Neural cell (in vitro differentiated cells): ENCODE measurements at regions not wholly inside any gene's neighbourhood (a gene's known extent, or its start where the extent isn't known, plus 50 kb on each side); places are given as distances from the start of the nearest gene placed in this dataset.

Experiments used
- H2AFZ ChIP-seq: fragments of 200-600, 300-800 bp; sonication (generic), shearing (Covaris generic); 2 replicates; pipeline ENCODE4 v1.6.0; 2014; ENCODE audit warnings: low read depth, mild to moderate bottlenecking, antibody characterized with exemption, low read length, moderate library complexity
- H3F3A ChIP-seq: fragments of 200-600 bp; shearing (Covaris generic); 2 replicates; pipeline ENCODE4 v1.6.1; 2016; ENCODE audit warnings: mild to moderate bottlenecking, moderate library complexity, mixed read lengths, antibody characterized with exemption, low read length; ENCODE audit not compliant: insufficient read depth, poor library complexity, severe bottlenecking
- H3K27ac ChIP-seq: fragments of 200-600, 300-800 bp; sonication (generic), shearing (Covaris generic); 2 replicates; pipeline ENCODE4 v1.5.1; 2014; ENCODE audit warnings: mild to moderate bottlenecking, low read length, moderate library complexity
- H3K27me3 ChIP-seq: fragments of 300-800, 200-600 bp; sonication (generic), shearing (Covaris generic); 2 replicates; pipeline ENCODE4 v1.6.0; 2014; ENCODE audit warnings: mild to moderate bottlenecking, low read depth, low read length, moderate library complexity; ENCODE audit not compliant: insufficient read depth
- H3K36me3 ChIP-seq: fragments of 300-800, 200-600 bp; sonication (generic), shearing (Covaris generic); 2 replicates; pipeline ENCODE4 v1.5.1; 2014; ENCODE audit warnings: mild to moderate bottlenecking, antibody characterized with exemption, low read length, moderate library complexity; ENCODE audit not compliant: insufficient read depth
- H3K4me2 ChIP-seq: fragments of 300-800, 200-600 bp; sonication (generic), shearing (Covaris generic); 2 replicates; pipeline ENCODE4 v1.6.0; 2014; ENCODE audit warnings: mild to moderate bottlenecking, low read length
- H3K4me3 ChIP-seq: fragments of 300-800, 200-600 bp; sonication (generic), shearing (Covaris generic); 2 replicates; pipeline ENCODE4 v1.5.1; 2014; ENCODE audit warnings: mild to moderate bottlenecking, low read length, moderate library complexity
- H3K79me2 ChIP-seq: fragments of 200-600 bp; shearing (Covaris generic); replicated peaks from 2 replicates; pipeline ENCODE4 v1.6.0; 2014; ENCODE audit warnings: mild to moderate bottlenecking, low read length, moderate library complexity; ENCODE audit not compliant: insufficient read depth
- H3K9ac ChIP-seq: fragments of 300-800, 200-600 bp; sonication (generic), shearing (Covaris generic); 2 replicates; pipeline ENCODE4 v1.6.1; 2016; ENCODE audit warnings: mild to moderate bottlenecking, low read length, mixed read lengths
- H3K9me2 ChIP-seq: fragments of 200-600 bp; shearing (Covaris generic); 2 replicates; pipeline ENCODE4 v1.6.1; 2016; ENCODE audit warnings: mild to moderate bottlenecking, low read length, mixed read lengths; ENCODE audit not compliant: insufficient read depth
- H3K9me3 ChIP-seq: fragments of 200-600, 300-800 bp; sonication (generic), shearing (Covaris generic); 2 replicates; pipeline ENCODE4 v1.6.1; 2016; ENCODE audit warnings: mild to moderate bottlenecking, mixed run types, low read length, moderate library complexity, mixed read lengths
- H4K20me1 ChIP-seq: fragments of 200-600 bp; shearing (Covaris generic); 2 replicates; pipeline ENCODE4 v1.6.1; 2016; ENCODE audit warnings: mild to moderate bottlenecking, mixed run types; ENCODE audit not compliant: insufficient read depth
- CTCF ChIP-seq: fragments of 450-650 bp; IDR thresholded peaks from 2 replicates; pipeline ENCODE4 v1.5.1; 2014; ENCODE audit warnings: antibody characterized with exemption, mild to moderate bottlenecking, moderate library complexity; ENCODE audit not compliant: poor library complexity, severe bottlenecking
- EP300 ChIP-seq: fragments of 450-650 bp; conservative IDR thresholded peaks from 2 replicates; pipeline ENCODE4 v1.6.1; 2014; ENCODE audit warnings: antibody characterized with exemption, mild to moderate bottlenecking, moderate library complexity; ENCODE audit not compliant: poor library complexity, severe bottlenecking
- EZH2 ChIP-seq: fragments of 200-600, 300-800 bp; shearing (Covaris generic), sonication (generic); IDR thresholded peaks from 2 replicates; pipeline ENCODE4 v1.6.1; 2014; ENCODE audit warnings: antibody characterized with exemption, low read length, borderline replicate concordance, mild to moderate bottlenecking; ENCODE audit not compliant: insufficient read depth, poor library complexity, severe bottlenecking
- MXI1 ChIP-seq: fragments of 450-650 bp; conservative IDR thresholded peaks from 2 replicates; pipeline ENCODE4 v1.6.1; 2014; ENCODE audit warnings: antibody characterized with exemption, mild to moderate bottlenecking; ENCODE audit not compliant: poor library complexity, severe bottlenecking
- POLR2AphosphoS5 ChIP-seq: IDR thresholded peaks from 2 replicates; pipeline ENCODE4 v1.6.1; 2012
- RAD21 ChIP-seq: fragments of 450-650 bp; conservative IDR thresholded peaks from 2 replicates; pipeline ENCODE4 v1.6.1; 2014; ENCODE audit warnings: antibody characterized with exemption, mild to moderate bottlenecking, moderate library complexity
- REST ChIP-seq: IDR thresholded peaks from 2 replicates; pipeline ENCODE4 v1.6.1; 2012; ENCODE audit warnings: borderline replicate concordance
- SMC3 ChIP-seq: fragments of 450-650 bp; conservative IDR thresholded peaks from 2 replicates; pipeline ENCODE4 v1.6.1; 2014; ENCODE audit warnings: antibody characterized with exemption, mild to moderate bottlenecking, moderate library complexity; ENCODE audit not compliant: poor library complexity
- TAF1 ChIP-seq: IDR thresholded peaks from 2 replicates; pipeline ENCODE4 v1.6.1; 2012; ENCODE audit warnings: low read depth

- no peaks in the 10 kb centered on the region for H3K9me2 ChIP-seq
- H4K20me1 ChIP-seq = no peaks in the 10 kb centered on the region
- no peaks in the 10 kb centered on the region for H3K36me3 ChIP-seq
- H3K9ac ChIP-seq = no peak overlapping the region
- H2AFZ ChIP-seq = no peak overlapping the region
- H3K79me2 ChIP-seq = no peaks in the 10 kb centered on the region
- no peaks in the 10 kb centered on the region for H3K27me3 ChIP-seq
- TF ChIP-seq REST (no peak), TAF1 (no peak), POLR2AphosphoS5 (no peak), MXI1 (no peak), RAD21 (no peak), CTCF (no peak), SMC3 (no peak), EZH2 (no peak), EP300 (no peak)
- no peaks in the 10 kb centered on the region for H3F3A ChIP-seq
- no peak overlapping the region for H3K4me2 ChIP-seq
- no peaks in the 10 kb centered on the region for H3K9me3 ChIP-seq
- H3K27ac ChIP-seq = no peak overlapping the region
- H3K4me3 ChIP-seq = no peak overlapping the region
Observed at GRCh38 chr6:137755284-137755683, 111.8 kb upstream of the TNFAIP3 start.

- H3F3A ChIP-seq = no peaks in the 10 kb centered on the region
- TF ChIP-seq EP300 = no peak
- no peak for TF ChIP-seq RAD21
- no peak for TF ChIP-seq SMC3
- no peak for TF ChIP-seq CTCF
- TF ChIP-seq EZH2 = no peak
- TF ChIP-seq REST = no peak
- H3K9me3 ChIP-seq = no peaks in the 10 kb centered on the region
- no peak overlapping the region for H3K9ac ChIP-seq
- H4K20me1 ChIP-seq = no peaks in the 10 kb centered on the region
- no peak overlapping the region for H3K4me2 ChIP-seq
- H3K9me2 ChIP-seq = no peaks in the 10 kb centered on the region
- no peaks in the 10 kb centered on the region for H3K79me2 ChIP-seq
- H3K4me3 ChIP-seq = no peak overlapping the region
- H3K27ac ChIP-seq = no peak overlapping the region
- H2AFZ ChIP-seq = no peak overlapping the region
- H3K27me3 ChIP-seq = no peaks in the 10 kb centered on the region
- H3K36me3 ChIP-seq = no peaks in the 10 kb centered on the region
Observed at GRCh38 chr6:137756788-137757187, 110.3 kb upstream of the TNFAIP3 start.
